SH-SY5Y (cell line): ENCODE measurements at regions not wholly inside any gene's neighbourhood (a gene's known extent, or its start where the extent isn't known, plus 50 kb on each side); places are given as distances from the start of the nearest gene placed in this dataset.

Experiments
- GATA2 ChIP-seq: IDR thresholded peaks from 2 replicates; pipeline ENCODE4 v1.6.1; 2011; ENCODE audit warnings: mild to moderate bottlenecking, low read depth, low read length
- GATA3 ChIP-seq: IDR thresholded peaks from 2 replicates; pipeline ENCODE4 v1.6.1; 2011; ENCODE audit warnings: low read depth, mild to moderate bottlenecking, low read length, moderate library complexity

DNA sequence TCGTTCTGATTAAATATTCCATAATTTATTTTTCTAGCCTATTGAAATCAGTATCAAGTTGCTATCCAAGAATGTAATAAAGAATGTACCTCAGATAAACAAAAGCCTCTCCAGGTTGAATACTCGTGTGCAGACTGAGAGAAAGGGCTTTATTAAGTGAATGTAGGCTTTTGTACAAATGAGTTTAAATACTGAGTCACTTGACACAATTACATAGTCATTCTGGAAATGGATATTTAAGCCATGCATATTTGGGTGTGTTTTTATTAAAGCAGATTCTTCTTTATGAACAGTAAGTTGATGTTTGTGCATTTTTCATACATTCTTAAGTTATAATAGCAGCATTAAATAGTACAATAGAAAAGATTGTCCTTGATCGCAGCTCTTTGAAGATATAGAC lies 139.8 kb upstream of the GK2 start:
- TF ChIP-seq GATA3 (no peak), GATA2 (no peak)
